HG02870 (cell line): ENCODE measurements at regions not wholly inside any gene's neighbourhood (a gene's known extent, or its start where the extent isn't known, plus 50 kb on each side); places are given as distances from the start of the nearest gene placed in this dataset.

ENCODE experiments used
- ATAC-seq: cut with Tn5 transposase; IDR thresholded peaks from one replicate; pipeline ENCODE4 v1.9.1; 2021; ENCODE audit warnings: mild to moderate bottlenecking, moderate library complexity; ENCODE audit not compliant: unreplicated experiment

DNA sequence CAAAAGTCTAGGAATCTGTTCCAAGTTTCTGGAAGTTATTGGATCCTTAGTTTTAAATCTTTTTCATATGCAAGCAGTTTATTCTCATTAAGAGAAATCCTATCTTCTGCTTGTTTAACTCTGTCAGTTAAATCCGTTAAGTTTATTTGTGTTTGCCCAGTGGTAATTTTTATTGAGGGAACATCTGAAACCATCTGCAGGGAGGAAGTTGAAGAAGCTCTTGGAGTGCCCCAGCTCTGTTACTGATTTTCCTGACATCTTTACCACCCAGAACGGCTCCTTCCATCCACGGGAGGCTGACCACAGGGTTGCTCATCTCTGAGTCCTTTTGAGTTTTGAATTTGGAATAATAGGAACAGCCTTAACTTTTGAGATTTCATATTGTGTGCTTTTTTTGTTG lies 99.9 kb upstream of the ZNF618 start:
- ATAC-seq, result no peak

DNA sequence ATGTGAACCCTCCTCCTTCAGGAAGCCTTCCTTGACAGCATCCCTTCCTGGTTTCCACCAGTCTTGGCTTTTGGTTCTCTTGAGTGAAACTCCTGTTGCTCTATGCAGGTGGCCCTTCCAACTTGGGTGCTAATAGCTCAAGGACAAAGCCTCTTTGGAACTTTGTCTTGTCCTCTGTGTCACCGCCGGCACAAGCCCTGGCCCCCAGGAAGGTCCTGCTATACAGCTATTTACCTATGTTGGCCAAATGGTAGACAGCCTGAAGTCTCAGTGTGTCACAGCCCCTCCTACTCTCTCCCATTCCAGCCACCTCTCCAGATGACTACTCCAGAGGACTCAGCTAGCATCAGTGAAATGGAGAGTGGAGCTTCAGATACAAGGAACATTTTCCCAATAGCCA lies 94.7 kb upstream of the ZNF618 start:
- ATAC-seq, result no peak

DNA sequence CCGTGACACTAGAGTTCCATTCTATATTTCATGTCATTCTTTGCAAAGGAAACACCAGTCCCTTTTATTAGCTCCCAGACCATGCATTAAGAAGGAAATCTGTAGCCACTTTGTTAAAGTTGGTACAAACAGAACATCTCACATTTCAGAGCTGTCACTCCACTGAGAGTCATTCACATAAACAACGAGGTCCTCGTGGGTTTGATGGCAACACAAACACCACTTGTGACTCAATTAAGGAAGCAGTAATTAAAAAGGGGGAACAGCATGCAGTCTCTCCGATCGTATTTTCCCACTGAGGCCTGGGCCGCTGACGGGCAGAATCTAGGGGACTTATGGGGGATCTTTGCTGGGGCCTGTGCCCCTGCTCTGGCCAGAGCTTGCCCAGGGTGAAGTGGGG lies 94.2 kb upstream of the ZNF618 start:
- ATAC-seq, result no peak

DNA sequence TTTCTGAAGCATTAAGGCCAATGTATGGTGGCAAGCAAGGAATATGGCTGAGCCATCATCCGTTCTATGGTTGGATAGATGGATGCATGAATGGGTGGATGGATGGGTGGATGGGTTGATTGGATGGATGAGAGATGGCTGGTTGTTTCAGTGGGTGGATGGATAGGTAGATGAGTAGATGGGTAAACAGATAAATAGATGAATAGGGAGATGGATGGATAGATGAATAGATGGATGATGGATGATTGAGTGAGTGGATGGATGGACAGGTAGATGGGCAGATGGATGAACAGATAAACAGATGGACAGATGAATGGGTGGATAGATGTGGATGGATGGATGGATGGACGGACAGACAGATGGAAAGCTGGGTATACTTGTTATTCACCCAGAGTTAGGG lies 92.6 kb upstream of the ZNF618 start:
- ATAC-seq, result no peak

DNA sequence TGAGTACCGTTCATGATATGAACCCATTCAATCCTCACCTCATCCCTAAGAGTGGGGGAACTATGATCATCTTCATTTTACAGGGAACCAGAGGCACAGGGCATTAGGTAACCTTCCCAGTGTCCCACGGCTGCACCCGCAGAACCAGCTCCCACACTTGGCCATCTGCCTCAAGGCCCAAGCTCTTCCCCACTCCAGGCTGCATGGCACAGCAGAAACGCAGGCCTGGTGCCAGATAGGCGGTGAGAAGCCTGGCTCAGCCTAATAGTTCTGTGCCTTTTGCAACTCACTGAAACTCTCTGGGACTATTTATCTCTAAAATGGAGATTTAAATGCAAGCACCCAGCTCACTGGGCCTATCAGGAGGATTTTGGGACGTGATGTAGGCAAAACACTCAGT lies 90.8 kb upstream of the ZNF618 start:
- ATAC-seq, result no peak

DNA sequence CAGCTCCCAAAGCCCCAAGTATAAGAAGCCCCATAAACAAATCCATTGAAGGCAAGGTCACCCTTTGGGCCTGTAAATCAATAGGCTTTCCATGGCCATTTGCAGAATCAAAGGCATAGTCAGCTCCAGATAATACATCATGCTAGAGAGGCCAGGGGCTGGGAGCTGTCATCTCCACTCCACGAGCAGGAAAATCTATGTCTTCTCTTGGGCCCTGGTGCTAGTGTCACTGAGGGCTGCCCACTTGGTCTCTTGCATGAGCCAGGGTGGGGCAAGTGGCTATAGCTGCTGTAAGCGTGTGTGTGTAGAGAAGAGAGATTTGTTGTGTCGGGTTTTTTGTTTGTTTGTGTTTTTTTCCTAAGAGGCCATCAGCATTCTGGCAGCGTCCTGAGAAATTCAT lies 90.0 kb upstream of the ZNF618 start:
- ATAC-seq, result no peak

DNA sequence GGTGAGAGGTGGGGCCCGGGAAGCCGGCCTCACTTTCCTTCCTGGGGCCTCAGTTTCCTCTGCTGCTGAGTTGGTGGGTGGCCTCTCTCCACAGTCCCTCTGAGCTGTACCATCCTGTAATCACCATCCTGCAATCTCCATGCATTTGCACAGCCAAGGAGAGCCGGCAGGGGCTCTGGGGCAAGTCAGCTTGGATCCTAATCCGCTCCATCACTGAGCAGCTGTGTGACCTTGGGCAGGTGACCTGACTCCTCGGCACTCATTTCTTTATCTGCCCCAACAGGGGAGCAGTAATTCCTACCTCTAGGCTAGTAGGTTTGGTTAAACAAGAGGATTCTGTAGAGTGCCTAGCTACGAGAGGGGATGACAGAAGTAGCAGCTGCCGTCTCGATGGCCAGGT lies 88.2 kb upstream of the ZNF618 start:
- ATAC-seq, result no peak

DNA sequence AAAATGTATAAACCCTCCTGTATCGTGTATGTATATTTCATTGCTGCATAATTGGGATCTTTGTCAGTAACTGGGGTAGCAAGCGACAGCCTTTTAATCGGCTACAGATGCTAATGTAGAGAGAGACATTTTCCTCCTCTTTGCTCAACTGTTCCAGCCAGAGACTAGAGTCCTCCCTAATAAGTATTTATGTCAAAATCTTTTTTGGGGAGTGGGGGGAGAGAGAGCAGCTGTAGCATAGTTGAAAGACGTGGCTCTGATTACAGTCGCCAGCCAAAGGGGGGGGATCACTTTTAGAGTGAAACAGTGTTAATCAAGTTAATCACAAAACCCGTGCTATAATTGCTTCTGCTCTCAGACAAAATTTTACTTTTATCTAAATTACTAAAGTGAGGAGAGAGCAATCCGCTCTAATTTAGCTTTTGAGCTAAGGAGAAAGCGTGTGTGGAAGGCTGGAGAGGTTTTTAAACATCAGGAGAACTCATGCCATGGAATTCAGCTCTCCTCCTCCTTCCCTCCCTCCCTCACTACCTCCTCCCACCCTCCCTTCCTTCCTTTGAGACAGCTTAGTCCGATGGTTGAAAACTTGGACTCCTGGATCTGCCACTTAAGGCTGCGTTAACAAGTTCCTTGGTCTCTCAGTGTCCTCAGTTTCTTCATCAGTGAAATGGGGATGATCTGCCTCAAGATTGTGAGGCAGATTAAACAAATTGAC lies 87.3 kb upstream of the ZNF618 start:
- no peak for ATAC-seq

DNA sequence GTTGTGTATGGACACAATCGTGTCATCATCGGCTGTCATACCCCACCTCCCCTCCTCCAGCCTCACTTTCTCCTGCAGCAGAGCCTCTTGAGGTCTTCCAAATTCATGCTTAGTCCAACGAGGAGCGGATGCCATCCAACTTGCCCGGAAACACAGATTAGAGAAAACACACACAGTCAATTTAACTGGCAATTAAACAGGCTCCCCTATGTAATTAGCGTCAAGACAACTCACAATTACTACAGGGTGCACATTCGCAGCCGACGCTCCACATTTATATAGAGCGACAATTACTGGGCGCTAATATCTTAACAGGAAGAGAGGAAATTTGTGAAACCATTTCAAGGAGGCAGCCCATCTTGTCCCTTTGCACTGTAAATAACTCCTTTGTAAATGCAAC lies 86.0 kb upstream of the ZNF618 start:
- ATAC-seq, result no peak

DNA sequence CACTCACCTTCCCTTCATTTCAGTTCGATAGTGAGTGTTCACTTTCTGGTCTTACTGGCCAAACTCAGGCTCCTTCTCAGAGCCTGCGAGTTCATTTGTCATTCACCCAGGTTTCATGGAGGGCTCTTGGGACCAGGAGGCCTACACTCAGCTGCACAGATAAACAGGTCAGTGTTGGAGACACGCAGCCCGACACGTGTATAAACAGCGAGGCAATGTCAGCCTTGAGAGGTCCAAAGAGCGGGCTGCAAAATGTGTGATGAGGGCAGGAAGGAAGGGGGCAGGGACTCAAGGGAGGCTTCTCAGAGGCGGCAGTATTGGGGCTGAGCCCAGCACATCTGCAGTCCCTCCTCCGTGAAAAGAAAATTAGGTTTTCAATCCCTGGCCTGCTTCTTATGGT lies 82.6 kb upstream of the ZNF618 start:
- no peak for ATAC-seq

DNA sequence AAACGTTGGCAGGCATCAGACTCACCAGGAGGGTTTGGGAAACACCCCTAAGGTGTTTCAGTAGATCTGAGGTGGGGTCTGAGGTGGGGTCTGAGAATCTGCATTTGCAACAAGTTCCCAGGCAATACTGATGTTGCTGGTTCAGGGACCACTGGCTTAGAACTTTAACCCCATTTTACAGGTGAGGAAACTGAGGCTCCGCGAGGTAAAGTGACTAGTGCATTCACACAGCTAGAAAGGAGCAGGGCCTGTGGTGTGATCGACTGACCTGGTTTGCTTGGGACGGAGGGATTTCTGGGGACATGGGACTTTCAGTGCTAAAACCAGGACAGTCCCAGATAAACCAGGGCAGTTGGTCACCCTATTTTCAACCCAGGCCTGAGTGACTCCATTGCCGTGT lies 81.4 kb upstream of the ZNF618 start:
- ATAC-seq, result no peak

DNA sequence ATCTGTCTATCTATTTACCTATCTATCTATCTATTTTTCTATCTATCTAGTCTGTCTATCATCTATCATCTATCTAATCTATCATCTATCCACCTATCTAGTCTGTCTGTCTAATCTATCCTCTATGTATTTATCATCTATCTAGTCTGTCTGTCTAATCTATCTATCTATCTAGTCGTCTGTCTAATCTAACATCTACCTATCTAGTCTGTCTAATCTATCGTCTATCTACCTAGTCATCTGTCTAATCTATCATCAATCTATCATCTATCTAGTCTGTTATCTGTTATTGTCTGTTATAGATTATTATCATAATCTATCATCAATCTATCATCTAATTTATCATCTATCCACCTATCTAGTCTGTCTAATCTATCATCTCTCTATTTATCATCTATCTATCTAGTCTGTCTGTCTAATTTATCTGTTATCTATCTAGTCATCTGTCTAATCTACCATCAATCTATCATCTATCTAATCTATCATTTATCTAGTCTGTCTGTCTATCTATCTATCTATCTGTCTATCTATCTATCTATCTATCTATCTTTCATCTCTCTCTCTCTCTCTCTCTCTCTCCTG lies 80.2 kb upstream of the ZNF618 start:
- ATAC-seq, result no peak

DNA sequence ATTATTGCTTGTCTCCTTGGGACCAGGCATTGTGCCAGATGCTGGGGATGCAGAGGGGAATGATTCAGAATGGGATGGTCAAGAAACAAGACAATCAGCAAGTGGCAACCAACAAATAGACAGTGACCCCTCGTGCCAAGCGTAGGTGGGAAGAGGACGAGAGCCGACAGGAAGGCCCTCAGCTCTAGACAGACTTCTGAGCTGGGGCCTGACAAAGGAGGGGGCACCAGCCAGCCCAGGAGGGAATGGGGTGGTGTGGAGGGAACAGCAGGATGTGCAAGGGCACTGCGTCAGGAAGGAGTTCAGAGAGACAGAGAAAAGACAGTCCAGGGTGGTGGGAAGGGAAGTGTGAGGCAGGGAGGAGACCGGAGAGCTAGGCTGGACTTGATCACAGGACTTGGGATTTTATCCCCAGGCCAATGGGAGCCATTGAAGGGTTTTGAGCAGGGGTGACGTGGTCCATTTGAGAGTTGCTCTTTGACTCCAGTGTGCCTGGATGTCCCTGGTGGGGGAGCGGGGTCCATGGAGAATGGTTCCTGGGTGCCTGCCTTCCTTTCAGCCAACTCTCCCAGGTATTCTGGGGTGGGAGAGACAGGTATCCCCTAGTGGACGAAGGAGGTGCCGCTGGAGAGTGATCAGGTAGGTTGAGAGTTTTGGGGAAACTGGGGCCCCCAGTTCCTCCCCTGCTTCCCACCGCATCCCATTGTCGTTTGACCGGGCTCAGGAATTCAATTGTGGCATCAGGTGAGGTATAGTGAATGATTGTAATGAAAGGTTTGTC lies 79.3 kb upstream of the ZNF618 start:
- no peak for ATAC-seq

DNA sequence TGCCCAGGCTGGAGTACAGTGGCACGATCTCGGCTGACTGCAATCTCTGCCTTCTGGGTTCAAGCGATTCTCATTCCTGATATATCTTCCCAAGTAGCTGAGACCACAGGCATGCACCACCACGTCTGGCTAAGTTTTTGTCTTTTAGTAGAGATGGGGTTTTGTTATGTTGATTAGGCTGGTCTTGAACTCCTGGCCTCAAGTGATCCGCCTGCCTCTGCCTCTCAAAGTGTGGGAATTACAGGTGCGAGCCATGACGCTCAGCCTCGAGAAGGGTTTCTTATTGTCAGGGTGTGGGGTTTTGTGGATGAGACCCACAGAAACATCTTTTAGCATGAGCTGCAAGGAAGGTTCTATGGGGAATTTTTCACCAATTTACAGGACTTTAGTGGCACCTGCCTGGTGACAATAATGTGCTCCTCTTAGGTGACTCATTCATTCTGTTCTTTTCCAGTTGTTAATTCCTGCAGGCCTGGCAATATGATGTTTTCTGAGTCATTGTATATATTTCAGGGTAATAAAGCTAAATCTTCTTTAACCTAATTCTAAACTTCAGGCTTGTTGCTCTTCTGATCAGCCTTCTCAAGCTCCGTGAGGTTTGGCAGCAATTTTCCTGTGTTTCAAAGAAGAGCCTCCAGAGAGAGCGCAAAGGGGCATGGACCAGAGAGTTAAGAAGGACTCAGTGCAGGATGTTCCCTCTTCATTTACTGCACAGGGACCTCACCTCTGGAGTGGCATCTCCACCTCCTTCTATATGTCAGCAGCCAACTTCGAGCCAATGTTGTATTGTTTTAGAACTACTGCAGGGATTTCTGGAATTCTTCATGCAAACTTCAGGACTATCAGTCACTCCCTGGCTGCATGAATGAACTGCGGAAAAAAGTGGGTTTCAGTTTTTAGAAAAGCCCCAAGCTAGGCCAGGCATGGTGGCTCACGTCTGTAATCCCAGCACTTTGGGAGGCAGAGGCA lies 77.8 kb upstream of the ZNF618 start:
- no peak for ATAC-seq

DNA sequence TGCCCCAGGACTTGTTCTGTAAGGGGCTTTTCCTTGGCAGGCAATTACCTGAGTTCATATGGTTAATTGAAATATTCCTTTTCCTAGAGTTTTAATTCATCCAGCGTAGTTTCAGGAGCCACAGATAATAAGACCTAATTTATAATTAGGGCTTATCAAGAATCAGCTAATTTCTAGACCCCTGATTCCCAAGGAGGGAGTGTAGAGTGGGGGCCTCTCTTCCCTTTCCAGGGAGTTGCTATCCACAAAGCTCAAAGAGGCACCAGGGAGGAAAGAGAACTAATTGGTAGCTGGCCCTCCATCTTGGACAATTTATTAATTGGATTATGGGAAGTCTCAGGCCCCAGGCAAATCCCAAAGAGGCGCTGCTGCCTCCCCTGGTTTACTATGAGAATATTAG lies 75.8 kb upstream of the ZNF618 start:
- ATAC-seq, result no peak

DNA sequence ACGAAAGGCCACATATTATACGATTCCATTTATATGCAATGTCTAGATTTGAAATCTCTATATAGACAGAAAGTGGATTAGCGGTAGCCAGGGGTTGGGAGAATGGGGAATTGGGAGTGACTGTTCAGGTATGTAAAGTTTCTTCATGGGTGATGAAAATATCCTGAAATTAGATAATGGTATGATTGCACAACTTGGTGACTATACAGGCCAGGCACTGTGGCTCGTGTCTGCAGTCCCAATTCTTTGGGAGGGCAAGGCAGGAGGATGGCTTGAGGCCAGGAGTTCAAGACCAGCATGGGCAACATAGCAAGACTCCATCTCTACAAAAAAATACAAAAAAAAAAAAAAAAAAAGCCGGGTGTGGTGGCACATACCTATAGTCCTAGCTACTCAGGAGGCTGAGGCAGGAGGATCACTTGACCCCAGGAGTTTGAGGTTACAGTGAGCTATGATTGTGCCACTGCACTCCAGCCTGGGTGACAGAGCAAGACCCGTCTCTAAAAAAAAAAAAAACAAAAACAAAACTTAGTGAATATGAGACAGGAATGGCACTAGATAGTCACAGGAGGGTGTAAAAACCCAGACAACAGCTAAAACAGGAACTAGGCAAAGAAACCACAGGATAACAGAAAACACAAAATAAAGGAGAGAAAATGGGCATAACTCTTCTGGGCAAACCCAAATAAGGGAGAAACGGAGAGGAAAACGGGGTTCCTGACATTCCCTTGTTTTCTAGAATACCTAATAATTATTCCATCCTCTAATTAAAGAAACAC lies 72.1 kb upstream of the ZNF618 start:
- ATAC-seq, result no peak

DNA sequence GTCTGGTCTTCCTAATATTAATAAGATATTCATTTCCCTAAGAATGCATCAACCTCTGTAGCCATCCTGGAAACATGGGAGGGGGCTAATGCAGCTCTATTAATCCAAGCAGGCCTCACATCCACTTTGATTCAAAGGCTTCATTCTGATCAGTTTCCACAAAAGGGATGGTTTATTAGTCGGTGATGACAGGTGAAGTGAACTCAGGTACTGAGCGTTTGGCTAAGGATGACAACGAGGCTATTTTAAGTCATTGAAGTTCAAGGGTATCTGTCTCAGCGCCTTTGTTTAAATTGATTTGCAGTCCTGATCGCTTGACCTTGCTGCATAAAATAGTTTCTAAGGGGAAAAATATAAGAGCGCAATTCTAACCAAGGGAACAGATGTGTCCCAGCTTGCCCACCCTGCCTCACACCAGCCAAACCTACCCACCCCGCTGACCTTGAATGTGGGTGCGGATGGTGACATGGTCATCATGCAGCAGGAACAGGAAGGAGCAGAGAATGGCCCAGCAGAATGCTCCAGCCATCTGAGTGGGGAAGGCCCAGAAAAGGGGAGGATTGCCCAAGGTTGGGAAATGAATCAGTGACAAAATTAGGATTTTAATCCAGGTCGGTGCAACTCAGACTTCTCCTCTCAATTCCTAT lies 70.5 kb upstream of the ZNF618 start:
- ATAC-seq, result no peak

DNA sequence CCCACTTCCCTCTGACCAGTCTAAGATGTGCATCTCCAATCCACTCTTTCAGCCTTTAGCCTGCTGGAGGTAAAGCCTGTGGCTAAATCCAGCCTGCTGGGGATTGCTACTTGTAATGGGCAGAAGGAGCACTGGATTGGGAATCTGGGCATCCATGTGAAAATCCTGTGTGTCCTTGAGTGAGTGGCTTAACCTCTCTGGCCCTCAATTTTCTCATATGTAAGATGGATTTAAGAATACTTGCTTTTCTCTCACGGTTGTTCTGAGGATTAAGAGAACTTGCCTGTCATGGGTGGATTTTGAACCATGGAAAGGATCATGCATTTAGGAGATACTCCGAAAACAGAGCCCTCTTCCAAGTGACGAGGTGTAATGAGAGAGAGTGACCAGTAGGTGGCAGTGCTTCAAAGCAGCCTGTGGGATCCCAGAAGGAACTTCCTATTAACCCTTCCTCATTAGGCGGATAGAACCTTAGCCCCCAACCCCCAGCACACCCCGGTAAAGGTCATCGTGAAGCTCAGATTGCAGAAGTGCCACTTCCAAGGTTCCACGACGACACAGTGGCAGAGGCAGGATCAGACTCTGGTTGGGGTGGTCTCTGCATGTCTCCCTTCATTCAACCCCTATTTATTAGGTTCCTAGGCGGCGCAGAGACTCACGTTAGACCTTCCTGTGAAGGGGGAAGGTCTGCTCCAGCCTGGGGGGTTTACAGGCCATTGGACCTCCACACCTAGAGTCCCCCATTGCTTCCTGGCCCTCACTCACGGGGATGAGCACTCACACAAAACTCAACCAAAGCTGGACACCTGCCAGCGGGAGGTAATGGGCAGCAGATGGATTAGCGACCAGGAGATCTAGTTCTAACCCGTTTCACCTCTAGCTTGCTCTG lies 68.7 kb upstream of the ZNF618 start:
- ATAC-seq, result no peak
